DOHH2 (cell line): ENCODE measurements at regions not wholly inside any gene's neighbourhood (a gene's known extent, or its start where the extent isn't known, plus 50 kb on each side); places are given as distances from the start of the nearest gene placed in this dataset.

Experiments
- H3F3A ChIP-seq: fragments of 200-600 bp; sonication (generic), shearing (Covaris generic); 2 replicates; pipeline ENCODE4 v1.6.0; 2016; ENCODE audit warnings: antibody characterized with exemption, mild to moderate bottlenecking; ENCODE audit not compliant: control insufficient read depth, insufficient read depth
- H3K27ac ChIP-seq: fragments of 200-600 bp; sonication (generic); 2 replicates; pipeline ENCODE4 v1.5.1; 2014; ENCODE audit warnings: low read depth, mild to moderate bottlenecking, low read length, moderate library complexity
- H3K27me3 ChIP-seq: fragments of 200-600 bp; sonication (generic); 2 replicates; pipeline ENCODE4 v1.6.1; 2014; ENCODE audit warnings: mild to moderate bottlenecking, low read length, mixed read lengths; ENCODE audit not compliant: control insufficient read depth
- H3K36me3 ChIP-seq: fragments of 200-600 bp; sonication (generic); 2 replicates; pipeline ENCODE4 v1.6.1; 2014; ENCODE audit warnings: mild to moderate bottlenecking, low read length, moderate library complexity, mixed read lengths; ENCODE audit not compliant: control insufficient read depth
- H3K4me1 ChIP-seq: fragments of 200-600 bp; sonication (generic); 2 replicates; pipeline ENCODE4 v1.6.1; 2014; ENCODE audit warnings: mild to moderate bottlenecking, low read length, mixed read lengths; ENCODE audit not compliant: control insufficient read depth
- H3K4me2 ChIP-seq: fragments of 200-600 bp; sonication (generic); 2 replicates; pipeline ENCODE4 v1.6.0; 2014; ENCODE audit warnings: mild to moderate bottlenecking, low read length, moderate library complexity
- H3K4me3 ChIP-seq: fragments of 200-600 bp; sonication (generic); 2 replicates; pipeline ENCODE4 v1.5.1; 2014; ENCODE audit warnings: mild to moderate bottlenecking, low read length, mixed read lengths
- H3K79me2 ChIP-seq: fragments of 200-600 bp; sonication (generic); 2 replicates; pipeline ENCODE4 v1.6.1; 2014; ENCODE audit warnings: mild to moderate bottlenecking, low read length, mixed read lengths; ENCODE audit not compliant: control insufficient read depth
- H3K9me2 ChIP-seq: fragments of 200-600 bp; sonication (generic); replicated peaks from 2 replicates; pipeline ENCODE4 v1.6.1; 2014; ENCODE audit warnings: mild to moderate bottlenecking, low read length, mixed read lengths; ENCODE audit not compliant: control insufficient read depth
- H3K9me3 ChIP-seq: fragments of 200-600 bp; sonication (generic); 2 replicates; pipeline ENCODE4 v1.6.1; 2014; ENCODE audit warnings: antibody characterized with exemption, low read length, mixed read lengths; ENCODE audit not compliant: control insufficient read depth, insufficient read depth
- H4K20me1 ChIP-seq: fragments of 200-600 bp; sonication (generic); 2 replicates; pipeline ENCODE4 v1.6.0; 2014; ENCODE audit warnings: low read depth, mild to moderate bottlenecking, antibody characterized with exemption, low read length, moderate library complexity; ENCODE audit not compliant: control insufficient read depth, insufficient read depth
- CTCF ChIP-seq: fragments of 200-600 bp; sonication (generic); IDR thresholded peaks from one replicate; pipeline ENCODE4 v1.5.1; 2014; ENCODE audit warnings: antibody characterized with exemption, mild to moderate bottlenecking, low read depth, low read length; ENCODE audit not compliant: poor library complexity, severe bottlenecking
- EZH2phosphoT487 ChIP-seq: fragments of 200-600 bp; sonication (generic); IDR thresholded peaks from 2 replicates; pipeline ENCODE4 v1.6.1; 2017; ENCODE audit warnings: borderline replicate concordance, mild to moderate bottlenecking, antibody characterized with exemption, low read length, moderate library complexity, mixed read lengths

- no peaks in the 10 kb centered on the region for H3K9me3 ChIP-seq
- no peaks in the 10 kb centered on the region for H3K27me3 ChIP-seq
- TF ChIP-seq EZH2phosphoT487 = no peak
- no peak overlapping the region for H3K4me3 ChIP-seq
- no peaks in the 10 kb centered on the region for H4K20me1 ChIP-seq
- no peak overlapping the region for H3K27ac ChIP-seq
- H3K36me3 ChIP-seq = no peaks in the 10 kb centered on the region
- H3K9me2 ChIP-seq = no peaks in the 10 kb centered on the region
- H3K4me1 ChIP-seq = no peaks in the 10 kb centered on the region
- H3K4me2 ChIP-seq = no peak overlapping the region
- H3K79me2 ChIP-seq = no peaks in the 10 kb centered on the region
- no peaks in the 10 kb centered on the region for H3F3A ChIP-seq
Observed at GRCh38 chr12:131332224-131332623, 378.5 kb downstream of the ADGRD1 start.

- Histone ChIP-seq H3K9me2 (no peaks in the 10 kb centered on the region), H4K20me1 (no peaks in the 10 kb centered on the region), H3K4me2 (no peak overlapping the region), H3K27me3 (no peaks in the 10 kb centered on the region), H3K79me2 (no peaks in the 10 kb centered on the region), H3K4me1 (no peaks in the 10 kb centered on the region), H3K9me3 (no peaks in the 10 kb centered on the region), H3K4me3 (no peak overlapping the region), H3F3A (no peaks in the 10 kb centered on the region), H3K36me3 (no peaks in the 10 kb centered on the region), H3K27ac (no peak overlapping the region)
- TF ChIP-seq CTCF (no peak), EZH2phosphoT487 (no peak)
Observed at GRCh38 chr12:131333136-131333535, 377.8 kb upstream of the SFSWAP start.

- H3K9me3 ChIP-seq = no peaks in the 10 kb centered on the region
- H3K4me2 ChIP-seq = no peak overlapping the region
- H3K79me2 ChIP-seq = no peaks in the 10 kb centered on the region
- H3K36me3 ChIP-seq = no peaks in the 10 kb centered on the region
- H3K27ac ChIP-seq = no peak overlapping the region
- H3K9me2 ChIP-seq = no peaks in the 10 kb centered on the region
- H3K4me3 ChIP-seq = no peak overlapping the region
- H3K4me1 ChIP-seq = no peaks in the 10 kb centered on the region
- no peaks in the 10 kb centered on the region for H3F3A ChIP-seq
- H4K20me1 ChIP-seq = no peaks in the 10 kb centered on the region
- TF ChIP-seq CTCF = no peak
- TF ChIP-seq EZH2phosphoT487 = no peak
- H3K27me3 ChIP-seq = no peaks in the 10 kb centered on the region
Observed at GRCh38 chr12:131333621-131334440, 377.1 kb upstream of the SFSWAP start.

GRCh38 chr12:131334835-131335234 lies 376.1 kb upstream of the SFSWAP start:
- H3K79me2 ChIP-seq = no peaks in the 10 kb centered on the region
- H3K27me3 ChIP-seq = no peaks in the 10 kb centered on the region
- no peak overlapping the region for H3K4me3 ChIP-seq
- no peaks in the 10 kb centered on the region for H3K9me2 ChIP-seq
- TF ChIP-seq EZH2phosphoT487 = no peak
- TF ChIP-seq CTCF = no peak
- no peaks in the 10 kb centered on the region for H3K9me3 ChIP-seq
- no peak overlapping the region for H3K27ac ChIP-seq
- H3K4me2 ChIP-seq = no peak overlapping the region
- no peaks in the 10 kb centered on the region for H3F3A ChIP-seq
- H3K4me1 ChIP-seq = no peaks in the 10 kb centered on the region
- H4K20me1 ChIP-seq = no peaks in the 10 kb centered on the region
- no peaks in the 10 kb centered on the region for H3K36me3 ChIP-seq
